Liver (tissue), 8 donors: ENCODE measurements at regions not wholly inside any gene's neighbourhood (a gene's known extent, or its start where the extent isn't known, plus 50 kb on each side); places are given as distances from the start of the nearest gene placed in this dataset.

ENCODE experiments used
- DNase-seq: peaks from one replicate; pipeline ENCODE4 v3.0.0-alpha.2; 2017; ENCODE audit warnings: low spot score
- H3K27ac ChIP-seq, 2 donors: one replicate each; pipeline ENCODE4 v1.7.0; 2013; ENCODE audit warnings: inconsistent platforms in 2 of 2, low read length in 2 of 2, control low read depth in 1 of 2, low read depth in 1 of 2, mild to moderate bottlenecking in 1 of 2
- H3K27me3 ChIP-seq, 4 donors: one replicate each; pipeline versions ENCODE4 v1.6.1 to v1.7.0; 2013; ENCODE audit warnings: low read length in 3 of 4, inconsistent platforms in 1 of 4, mild to moderate bottlenecking in 1 of 4, moderate library complexity in 1 of 4; ENCODE audit not compliant: control insufficient read depth in 4 of 4, insufficient read depth in 4 of 4
- H3K36me3 ChIP-seq, 4 donors: one replicate each; pipeline versions ENCODE4 v1.6.1 to v1.7.0; 2013; ENCODE audit warnings: low read length in 3 of 4, mild to moderate bottlenecking in 3 of 4, low read depth in 1 of 4, moderate library complexity in 1 of 4; ENCODE audit not compliant: control insufficient read depth in 4 of 4, insufficient read depth in 3 of 4
- H3K4me1 ChIP-seq, 4 donors: one replicate each; pipeline versions ENCODE4 v1.6.1 to v1.7.0; 2013; ENCODE audit warnings: low read length in 3 of 4, mild to moderate bottlenecking in 3 of 4, moderate library complexity in 1 of 4; ENCODE audit not compliant: control insufficient read depth in 4 of 4, insufficient read depth in 4 of 4
- H3K4me3 ChIP-seq, 3 donors: one replicate each; pipeline versions ENCODE4 v1.6.1 to v1.7.0; 2013; ENCODE audit warnings: low read length in 3 of 3, control low read depth in 1 of 3, low read depth in 1 of 3, mild to moderate bottlenecking in 1 of 3
- H3K9ac ChIP-seq, 2 donors: one replicate each; pipeline ENCODE4 v1.7.0; 2013; ENCODE audit warnings: low read length in 2 of 2, mild to moderate bottlenecking in 2 of 2, moderate library complexity in 2 of 2, control low read depth in 1 of 2, low read depth in 1 of 2
- H3K9me3 ChIP-seq, 4 donors: one replicate each; pipeline versions ENCODE4 v1.6.1 to v1.7.0; 2013; ENCODE audit warnings: low read length in 3 of 4; ENCODE audit not compliant: control insufficient read depth in 4 of 4
- ATF3 ChIP-seq: IDR thresholded peaks from 2 replicates; pipeline ENCODE4 v1.6.1; 2016; ENCODE audit warnings: antibody characterized with exemption
- CTCF ChIP-seq: fragments of 150-350 bp; IDR thresholded peaks from 2 replicates; pipeline ENCODE4 v1.5.1; 2017; ENCODE audit warnings: improper control_type of control experiment, low read depth, low read length; ENCODE audit not compliant: missing input control
- EGR1 ChIP-seq, 2 donors: IDR thresholded peaks; 2 replicates each; pipeline ENCODE4 v1.6.1; 2016 to 2018; ENCODE audit warnings: antibody characterized with exemption in 2 of 2, low read depth in 2 of 2
- FOXA1 ChIP-seq: IDR thresholded peaks from 2 replicates; pipeline ENCODE4 v1.6.1; 2016; ENCODE audit warnings: antibody characterized with exemption
- GABPA ChIP-seq, 2 donors: IDR thresholded peaks in 1 of 2; conservative IDR thresholded peaks in 1 of 2; 2 replicates each; pipeline ENCODE4 v1.6.1; 2016; ENCODE audit warnings: antibody characterized with exemption in 2 of 2, mild to moderate bottlenecking in 1 of 2, moderate library complexity in 1 of 2
- HNF4A ChIP-seq, 2 donors: conservative IDR thresholded peaks; 2 replicates each; pipeline ENCODE4 v1.6.1; 2016; ENCODE audit warnings: antibody characterized with exemption in 2 of 2, mild to moderate bottlenecking in 2 of 2
- HNF4G ChIP-seq: IDR thresholded peaks from 2 replicates; pipeline ENCODE4 v1.6.1; 2016; ENCODE audit warnings: antibody characterized with exemption
- JUND ChIP-seq, 2 donors: IDR thresholded peaks; 2 replicates each; pipeline ENCODE4 v1.6.1; 2016; ENCODE audit warnings: antibody characterized with exemption in 2 of 2
- RAD21 ChIP-seq, 2 donors: IDR thresholded peaks; 2 replicates each; pipeline ENCODE4 v1.6.1; 2016; ENCODE audit warnings: antibody characterized with exemption in 2 of 2, mild to moderate bottlenecking in 2 of 2
- RXRA ChIP-seq, 2 donors: IDR thresholded peaks; 2 replicates each; pipeline ENCODE4 v1.6.1; 2017 to 2018; ENCODE audit warnings: antibody characterized with exemption in 2 of 2, mild to moderate bottlenecking in 1 of 2
- SP1 ChIP-seq: IDR thresholded peaks from 2 replicates; pipeline ENCODE4 v1.6.1; 2018; ENCODE audit warnings: antibody characterized with exemption, mild to moderate bottlenecking
- TAF1 ChIP-seq: conservative IDR thresholded peaks from 2 replicates; pipeline ENCODE4 v1.6.1; 2016; ENCODE audit warnings: antibody characterized with exemption, mild to moderate bottlenecking
- YY1 ChIP-seq: IDR thresholded peaks from 2 replicates; pipeline ENCODE4 v1.6.1; 2016; ENCODE audit warnings: antibody characterized with exemption, mild to moderate bottlenecking
- ZBTB33 ChIP-seq: IDR thresholded peaks from 2 replicates; pipeline ENCODE4 v1.6.1; 2016; ENCODE audit warnings: antibody characterized with exemption
- WGBS: extraction: QIAGEN DNeasy Blood & Tissue Kit; methylation state at CpG from one replicate; pipeline ENCODE4 v1.1.7; 2013; 5-methylcytosine and 5-hydroxymethylcytosine counted together
- TF ChIP-seq, protein P1 (sequence below): IDR thresholded peaks from 2 replicates; pipeline ENCODE4 v1.6.1; 2016; ENCODE audit warnings: antibody characterized with exemption
- TF ChIP-seq, protein P2 (sequence below): IDR thresholded peaks from 2 replicates; pipeline ENCODE4 v1.6.1; 2016; ENCODE audit warnings: antibody characterized with exemption, mild to moderate bottlenecking
- donor health status: healthy.
- donor health status: healthy.
- donor health status: healthy.
- donor health status: healthy.
- donor health status: healthy.

GRCh38 chr1:232249861-232250777, 379.8 kb downstream of the SIPA1L2 start:
- WGBS, result 81% methylated on average over 13 of the region's 13 CpGs
- H3K4me1 ChIP-seq, result no peaks in the 10 kb centered on the region
- no peak overlapping the region for H3K27ac ChIP-seq
- H3K4me3 ChIP-seq, result no peak overlapping the region
- no peak overlapping the region for H3K9ac ChIP-seq
- no peak for DNase-seq
- H3K27me3 ChIP-seq, result peaks cover 0 to 5% (median 0%) of the 10 kb centered on the region in 4 donors
- H3K9me3 ChIP-seq, result peaks cover 0 to 5% (median 0%) of the 10 kb centered on the region in 4 donors
- TF ChIP-seq SP1 (no peak), GABPA (IDR thresholded peaks at IDR 0.05 in 1 of 2, conservative IDR thresholded peaks at IDR 0.05 in 1 of 2) (no peak), ZBTB33 (no peak), HNF4A (conservative IDR thresholded peaks at IDR 0.05) (no peak), HNF4G (no peak), ATF3 (no peak), TAF1 (no peak), FOXA1 (no peak), YY1 (no peak), RXRA (IDR thresholded peaks at IDR 0.05) (no peak), JUND (IDR thresholded peaks at IDR 0.05) (no peak), CTCF (no peak), RAD21 (IDR thresholded peaks at IDR 0.05) (no peak), EGR1 (IDR thresholded peaks at IDR 0.05; ENCODE audit: low read depth in 2 of 2) (no peak)
- TF ChIP-seq, protein P1, sequence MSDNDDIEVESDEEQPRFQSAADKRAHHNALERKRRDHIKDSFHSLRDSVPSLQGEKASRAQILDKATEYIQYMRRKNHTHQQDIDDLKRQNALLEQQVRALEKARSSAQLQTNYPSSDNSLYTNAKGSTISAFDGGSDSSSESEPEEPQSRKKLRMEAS, result no peak
- TF ChIP-seq, protein P2, sequence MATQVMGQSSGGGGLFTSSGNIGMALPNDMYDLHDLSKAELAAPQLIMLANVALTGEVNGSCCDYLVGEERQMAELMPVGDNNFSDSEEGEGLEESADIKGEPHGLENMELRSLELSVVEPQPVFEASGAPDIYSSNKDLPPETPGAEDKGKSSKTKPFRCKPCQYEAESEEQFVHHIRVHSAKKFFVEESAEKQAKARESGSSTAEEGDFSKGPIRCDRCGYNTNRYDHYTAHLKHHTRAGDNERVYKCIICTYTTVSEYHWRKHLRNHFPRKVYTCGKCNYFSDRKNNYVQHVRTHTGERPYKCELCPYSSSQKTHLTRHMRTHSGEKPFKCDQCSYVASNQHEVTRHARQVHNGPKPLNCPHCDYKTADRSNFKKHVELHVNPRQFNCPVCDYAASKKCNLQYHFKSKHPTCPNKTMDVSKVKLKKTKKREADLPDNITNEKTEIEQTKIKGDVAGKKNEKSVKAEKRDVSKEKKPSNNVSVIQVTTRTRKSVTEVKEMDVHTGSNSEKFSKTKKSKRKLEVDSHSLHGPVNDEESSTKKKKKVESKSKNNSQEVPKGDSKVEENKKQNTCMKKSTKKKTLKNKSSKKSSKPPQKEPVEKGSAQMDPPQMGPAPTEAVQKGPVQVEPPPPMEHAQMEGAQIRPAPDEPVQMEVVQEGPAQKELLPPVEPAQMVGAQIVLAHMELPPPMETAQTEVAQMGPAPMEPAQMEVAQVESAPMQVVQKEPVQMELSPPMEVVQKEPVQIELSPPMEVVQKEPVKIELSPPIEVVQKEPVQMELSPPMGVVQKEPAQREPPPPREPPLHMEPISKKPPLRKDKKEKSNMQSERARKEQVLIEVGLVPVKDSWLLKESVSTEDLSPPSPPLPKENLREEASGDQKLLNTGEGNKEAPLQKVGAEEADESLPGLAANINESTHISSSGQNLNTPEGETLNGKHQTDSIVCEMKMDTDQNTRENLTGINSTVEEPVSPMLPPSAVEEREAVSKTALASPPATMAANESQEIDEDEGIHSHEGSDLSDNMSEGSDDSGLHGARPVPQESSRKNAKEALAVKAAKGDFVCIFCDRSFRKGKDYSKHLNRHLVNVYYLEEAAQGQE, result no peak
- H3K36me3 ChIP-seq, result no peaks in the 10 kb centered on the region
